ENCODE measurements at regions not wholly inside any gene's neighbourhood (a gene's known extent, or its start where the extent isn't known, plus 50 kb on each side); places are given as distances from the start of the nearest gene placed in this dataset.

DNA sequence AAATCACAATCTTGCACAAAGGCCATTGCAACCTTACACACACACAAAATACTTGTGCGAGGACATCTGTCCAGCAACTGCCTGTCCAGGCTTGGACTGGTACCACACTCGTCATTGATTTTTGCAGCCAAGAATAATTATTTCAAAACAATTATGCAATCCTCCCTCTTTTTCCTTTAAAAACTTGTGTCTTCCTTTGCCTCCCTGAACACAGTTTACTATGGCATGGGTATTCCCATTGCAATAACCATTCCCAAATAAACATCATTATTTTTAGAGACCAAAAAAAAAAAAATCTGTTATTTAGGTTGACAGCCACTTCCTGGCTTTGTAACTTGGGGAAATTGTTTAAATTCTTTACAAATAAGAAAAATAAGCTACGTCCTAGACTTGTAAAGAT is 54.0 kb downstream of the C11orf91 start:
- no peak for DNase-seq

DNA sequence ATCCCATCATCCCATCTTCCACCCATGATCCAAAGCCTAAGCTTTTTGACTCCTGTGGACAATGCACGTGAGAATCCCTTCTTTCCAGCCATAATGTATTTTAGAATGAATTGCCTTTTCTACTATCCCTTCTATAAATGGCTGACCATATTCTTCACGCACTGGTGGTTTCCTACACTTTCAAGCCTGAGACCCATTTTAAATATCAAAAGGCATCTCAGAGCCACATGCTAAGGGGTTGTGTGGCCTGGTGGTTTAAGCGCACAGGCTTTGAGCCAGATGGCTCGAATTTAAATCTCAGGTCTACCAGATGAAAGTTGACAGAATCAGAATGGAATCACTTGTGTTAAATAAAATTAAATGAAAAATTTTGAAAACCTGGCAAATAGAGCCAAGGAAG is 54.5 kb downstream of the C11orf91 start:
- no peak for DNase-seq

DNA sequence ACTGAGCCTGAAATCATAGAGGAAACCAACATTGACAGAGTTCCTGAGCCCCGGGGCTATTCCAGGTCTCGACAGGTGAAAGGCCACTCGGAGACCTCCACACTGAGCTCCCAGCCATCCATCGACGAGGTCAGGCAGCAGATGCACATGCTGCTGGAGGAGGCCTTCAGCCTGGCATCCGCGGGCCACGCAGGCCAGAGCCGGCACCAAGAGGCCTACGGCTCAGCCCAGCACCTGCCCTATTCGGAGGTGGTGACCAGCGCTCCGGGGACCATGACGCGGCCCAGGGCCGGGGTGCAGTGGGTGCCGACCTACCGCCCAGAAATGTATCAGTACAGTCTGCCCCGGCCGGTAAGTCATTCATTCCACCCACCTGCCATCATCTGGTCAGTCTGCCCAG is 54.9 kb downstream of the C11orf91 start:
- DNase-seq, result no peak

DNA sequence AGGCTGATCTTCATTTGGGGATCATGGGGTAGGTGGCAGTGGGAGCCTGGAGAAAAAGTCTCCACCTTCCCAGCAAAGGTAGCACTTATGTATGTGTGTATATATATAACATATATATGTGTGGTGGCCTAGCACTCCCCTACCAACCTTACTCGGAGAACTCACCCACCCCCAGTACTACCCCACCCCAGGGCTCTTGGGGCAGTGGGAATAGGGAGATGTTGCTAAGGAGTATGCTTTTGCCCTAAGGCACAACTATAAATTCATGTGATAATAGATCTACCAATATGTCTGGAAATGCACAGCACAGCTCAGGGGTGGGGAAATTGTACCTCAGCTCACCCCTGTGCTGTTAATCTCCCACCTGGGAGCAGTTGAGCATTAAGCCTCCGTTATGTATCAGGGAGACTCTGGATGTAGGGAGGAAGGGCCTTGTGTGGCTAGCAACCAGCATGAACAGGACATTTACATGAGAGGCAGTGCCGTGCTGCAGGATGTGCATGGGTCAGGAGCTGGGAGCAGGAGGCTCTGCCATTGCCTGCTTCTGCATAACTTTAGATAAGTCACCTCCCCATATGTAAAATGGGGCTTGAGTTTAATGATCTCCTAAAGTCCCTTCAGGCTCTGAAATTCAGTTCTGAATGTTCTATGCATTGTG is 57.3 kb downstream of the C11orf91 start:
- DNase-seq, result no peak

DNA sequence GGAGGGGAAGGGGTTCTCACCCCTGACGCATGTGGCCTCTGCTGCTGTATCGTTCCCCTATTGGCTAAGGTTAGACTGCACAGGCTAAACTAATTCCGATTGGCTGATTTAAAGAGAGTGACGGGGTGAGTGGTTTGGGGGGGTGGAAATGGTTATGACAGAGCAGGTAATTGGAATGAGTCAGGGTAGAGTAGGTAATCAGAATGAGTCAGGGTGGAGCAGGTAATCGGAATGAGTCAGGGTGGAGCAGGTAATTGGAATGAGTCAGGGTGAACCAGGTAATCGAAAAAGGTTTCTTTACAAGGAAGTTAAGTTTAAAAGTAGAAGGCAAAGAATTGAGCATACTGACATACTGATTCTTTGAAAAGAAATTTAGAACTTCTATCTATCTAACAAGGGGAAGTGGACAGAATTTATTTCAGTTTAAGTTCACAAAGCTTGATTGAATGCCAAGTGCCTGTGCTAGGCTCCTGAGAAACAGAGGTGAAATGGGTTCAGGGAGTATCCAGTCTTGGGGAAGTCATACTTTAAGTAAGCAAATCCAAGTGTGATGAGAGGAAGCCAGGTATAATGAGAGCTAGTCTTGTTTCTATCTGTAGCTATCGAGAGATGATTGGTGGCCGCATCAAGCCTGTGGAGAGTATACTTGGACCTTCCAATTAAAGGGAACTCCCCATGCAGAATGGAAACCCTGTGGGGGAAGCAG is 58.0 kb downstream of the C11orf91 start:
- no peak for DNase-seq

- no peak for DNase-seq
Measured at GRCh38 chr11:33640730-33641371, 59.8 kb downstream of the C11orf91 start.

- DNase-seq, result no peak
Measured at GRCh38 chr11:33638608-33639007, 62.0 kb downstream of the C11orf91 start.

DNA sequence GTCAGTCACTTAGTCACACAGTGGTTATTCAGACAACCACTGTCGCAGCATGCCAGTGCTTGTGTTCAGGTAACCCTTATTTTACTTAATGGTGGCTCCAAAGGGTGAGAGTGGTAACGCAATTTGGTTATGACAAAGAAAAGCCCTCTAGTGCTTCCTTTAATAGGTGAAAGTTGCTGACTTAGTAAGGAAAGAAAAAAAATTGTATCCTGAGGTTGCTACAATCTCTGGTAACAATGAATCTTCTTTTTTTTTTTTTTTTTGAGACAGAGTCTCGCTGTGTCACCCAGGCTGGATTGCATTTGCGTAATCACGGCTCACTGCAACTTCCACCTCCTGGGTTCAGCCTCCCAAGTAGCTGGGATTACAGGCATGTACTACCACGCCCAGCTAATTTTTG is 64.5 kb downstream of the C11orf91 start:
- DNase-seq, result peak; percentile 9

- peak; percentile 7 for DNase-seq
Measured at GRCh38 chr11:33635161-33635560, 65.5 kb downstream of the C11orf91 start.

DNA sequence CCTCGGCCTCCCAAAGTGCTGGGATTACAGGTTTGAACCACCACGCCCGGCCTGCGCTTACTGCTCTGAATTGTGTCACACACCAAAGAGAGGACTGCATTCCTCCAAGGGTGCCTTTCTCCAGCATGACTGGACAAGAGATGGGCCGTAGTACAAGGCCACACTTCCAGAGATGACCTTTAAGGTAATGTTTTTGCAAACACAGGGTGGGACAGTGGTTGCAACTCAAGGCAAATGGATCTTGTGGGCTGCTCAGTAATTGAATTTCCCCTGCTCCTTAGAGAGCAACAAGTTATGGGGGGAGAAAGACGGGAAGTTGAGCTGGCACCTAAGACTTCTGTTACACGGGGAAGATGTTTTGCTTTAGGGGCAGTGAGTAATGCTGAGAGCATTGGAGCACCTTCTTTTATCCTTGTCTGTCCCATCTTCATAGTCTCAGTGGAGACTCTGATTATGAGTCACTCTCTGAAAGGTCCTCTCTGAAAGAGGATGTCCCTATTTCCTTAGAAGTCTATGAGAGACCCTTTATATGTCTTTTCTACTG is 66.3 kb downstream of the C11orf91 start:
- DNase-seq, result no peak

GRCh38 chr11:33633251-33634003 is 67.2 kb downstream of the C11orf91 start:
- DNase-seq, result no peak

DNA sequence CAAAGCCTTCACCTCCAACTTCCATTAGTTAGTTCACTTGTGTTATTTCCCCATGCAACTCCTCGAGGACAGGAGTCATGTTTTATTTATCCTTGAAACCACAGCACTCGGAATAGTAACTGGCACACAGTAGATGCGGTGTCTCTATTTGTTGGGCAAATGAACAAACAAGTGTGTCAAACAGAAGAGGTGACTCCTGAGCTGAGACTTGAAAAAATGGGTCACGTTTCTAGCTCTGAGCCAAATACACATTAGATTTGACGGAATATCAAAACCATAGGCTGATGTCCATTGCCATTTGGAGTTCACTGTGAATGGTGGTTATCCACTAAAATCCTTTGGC is 68.9 kb downstream of the C11orf91 start:
- DNase-seq, result no peak

GRCh38 chr11:33630936-33631748 is 69.5 kb downstream of the C11orf91 start:
- DNase-seq, result no peak

GRCh38 chr11:33624083-33624482 is 76.5 kb downstream of the C11orf91 start:
- peak; percentile 17 for DNase-seq

DNA sequence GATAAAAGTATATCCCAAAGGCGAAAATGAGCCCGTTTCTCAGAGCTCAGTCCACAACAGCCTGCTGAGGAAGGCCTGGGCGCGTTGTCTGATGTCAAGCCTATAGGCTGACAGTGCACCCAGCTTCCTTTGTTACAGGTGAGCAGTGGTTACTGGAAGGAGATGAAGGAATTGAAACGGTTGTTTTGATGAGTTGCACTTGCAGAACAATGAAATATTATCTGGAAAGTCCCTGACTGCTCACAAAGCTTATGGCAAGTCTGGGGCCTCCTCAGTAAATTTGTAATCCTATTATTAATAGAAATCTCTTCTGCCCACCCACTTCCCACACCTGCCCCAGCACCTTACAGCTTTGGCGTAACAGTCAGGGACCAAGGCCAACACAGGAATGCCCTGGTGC is 77.8 kb downstream of the C11orf91 start:
- DNase-seq, result no peak

- DNase-seq, result no peak
Measured at GRCh38 chr11:33622186-33622585, 78.4 kb downstream of the C11orf91 start.

- no peak for DNase-seq
Measured at GRCh38 chr11:33620423-33621171, 80.0 kb downstream of the C11orf91 start.

- no peak for DNase-seq
Measured at GRCh38 chr11:33618956-33619355, 81.7 kb downstream of the C11orf91 start.

- no peak for DNase-seq
Measured at GRCh38 chr11:33618351-33618710, 82.3 kb downstream of the C11orf91 start.

GRCh38 chr11:33617672-33618350 is 82.8 kb downstream of the C11orf91 start:
- DNase-seq, result no peak

DNA sequence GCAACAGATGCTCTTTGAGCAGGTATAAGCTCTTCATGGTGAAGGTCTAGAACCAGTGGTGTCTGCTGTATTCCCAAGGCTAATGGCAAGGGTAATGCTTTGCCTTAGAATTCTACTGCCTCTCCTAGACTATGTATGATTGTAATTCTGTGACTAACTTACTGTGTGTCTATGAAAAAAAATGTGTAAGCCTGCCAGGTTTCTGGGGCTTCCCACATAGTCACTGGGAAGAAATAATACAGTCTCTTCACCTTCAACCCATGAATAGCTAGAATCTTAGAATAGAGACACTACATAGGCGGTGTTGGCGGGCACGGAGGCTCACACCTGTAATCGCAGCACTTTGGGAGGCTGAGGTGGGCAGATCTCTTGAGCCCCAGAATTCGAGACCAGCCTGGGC is 84.1 kb downstream of the C11orf91 start:
- DNase-seq, result no peak

All from hematopoietic multipotent progenitor cell treated with erythropoietin and hydrocortisone succinate and interleukin-3 and kit ligand, for 4 days (in vitro differentiated cells).